Ovary (tissue), 7 donors: ENCODE measurements at regions not wholly inside any gene's neighbourhood (a gene's known extent, or its start where the extent isn't known, plus 50 kb on each side); places are given as distances from the start of the nearest gene placed in this dataset.

Source experiments
- DNase-seq, 5 donors: peaks; one replicate each; pipeline ENCODE4 v3.0.0-alpha.2; 2019 to 2020
- H3K27ac ChIP-seq, 2 donors: fragments of 200-600 bp; one replicate each; pipeline versions ENCODE4 v1.5.1 to v1.8.0; 2019 to 2022
- H3K27me3 ChIP-seq: fragments of 200-600 bp; one replicate; pipeline ENCODE4 v1.8.0; 2022
- H3K36me3 ChIP-seq: fragments of 200-600 bp; sonication (generic); one replicate; pipeline ENCODE4 v1.5.1; 2019
- H3K4me1 ChIP-seq: one replicate; pipeline ENCODE4 v1.8.1; 2013; ENCODE audit warnings: mild to moderate bottlenecking, moderate library complexity; ENCODE audit not compliant: insufficient read depth
- H3K4me3 ChIP-seq: fragments of 200-600 bp; sonication (generic); one replicate; pipeline ENCODE4 v1.5.1; 2017
- H3K9me3 ChIP-seq, 2 donors: fragments of 200-600 bp in 1 of 2; sonication (generic) in 1 of 2; one replicate each; pipeline versions ENCODE4 v1.5.1 to v1.8.1; 2013 to 2019; ENCODE audit warnings: mild to moderate bottlenecking in 1 of 2, moderate library complexity in 1 of 2
- EP300 ChIP-seq: sonication (generic); formaldehyde crosslinking; IDR thresholded peaks from one replicate; pipeline ENCODE4 v1.6.1; 2017; ENCODE audit warnings: antibody characterized with exemption
- POLR2A ChIP-seq: fragments of 450-650 bp; IDR thresholded peaks from one replicate; pipeline ENCODE4 v1.6.1; 2017; ENCODE audit warnings: antibody characterized with exemption, mild to moderate bottlenecking, moderate library complexity
- WGBS, 3 donors: extraction: QIAGEN DNeasy Blood & Tissue Kit in 1 of 3; methylation state at CpG; one replicate each; pipeline versions ENCODE4 v1.1.5 to v1.1.7; 2013 to 2017; 5-methylcytosine and 5-hydroxymethylcytosine counted together
- intact Hi-C, 4 donors: fragments of 100-400 bp; cut with DNase I; formaldehyde crosslinking; loops; one replicate each; pipeline versions ENCODE4 v1.11.0 to v1.15.1; 2022 to 2023
- TF ChIP-seq, protein P1 (sequence below), 3 donors: fragments of 450-650 bp in 2 of 3; fragments of 200-600 bp in 1 of 3; IDR thresholded peaks; one replicate each; pipeline versions ENCODE4 v1.5.1 to v1.8.0; 2016 to 2022; ENCODE audit warnings: antibody characterized with exemption in 3 of 3, mild to moderate bottlenecking in 1 of 3
- donor health status: DM: no; HTN: no; CAD: no; lungs with moderate emphysema.
- donor health status: DM: no; HTN: no; CAD: no.
- donor health status: Bipolar disorder and iron deficiency.
- donor health status: DM: no; HTN: no; CAD: no.
- donor health status: DM: yes; HTN: yes; CAD: no.

DNA sequence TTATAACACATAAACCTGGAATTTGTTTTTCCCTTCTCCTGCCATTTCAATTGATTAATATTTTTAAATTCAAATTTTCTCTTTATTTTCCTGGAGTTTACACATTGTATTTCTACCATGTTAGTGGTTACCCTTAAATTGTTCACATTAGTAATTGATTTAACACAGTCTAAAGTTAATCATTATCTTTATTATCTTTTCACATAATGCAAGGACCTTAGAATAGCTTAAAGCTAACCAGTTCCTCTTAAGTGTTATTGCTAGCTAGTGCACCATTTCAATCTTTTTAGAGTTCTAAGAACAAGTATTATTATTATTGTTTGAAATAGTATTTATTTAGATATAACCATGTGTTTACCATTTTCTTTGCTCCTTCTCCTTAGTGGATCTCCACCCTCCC is 251.2 kb upstream of the FBXL7 start:
- Histone ChIP-seq H3K36me3 (no peaks in the 10 kb centered on the region), H3K27ac (no peak overlapping the region), H3K4me1 (no peaks in the 10 kb centered on the region), H3K4me3 (no peak overlapping the region), H3K9me3 (no peaks in the 10 kb centered on the region), H3K27me3 (no peaks in the 10 kb centered on the region)
- TF ChIP-seq, protein P1, sequence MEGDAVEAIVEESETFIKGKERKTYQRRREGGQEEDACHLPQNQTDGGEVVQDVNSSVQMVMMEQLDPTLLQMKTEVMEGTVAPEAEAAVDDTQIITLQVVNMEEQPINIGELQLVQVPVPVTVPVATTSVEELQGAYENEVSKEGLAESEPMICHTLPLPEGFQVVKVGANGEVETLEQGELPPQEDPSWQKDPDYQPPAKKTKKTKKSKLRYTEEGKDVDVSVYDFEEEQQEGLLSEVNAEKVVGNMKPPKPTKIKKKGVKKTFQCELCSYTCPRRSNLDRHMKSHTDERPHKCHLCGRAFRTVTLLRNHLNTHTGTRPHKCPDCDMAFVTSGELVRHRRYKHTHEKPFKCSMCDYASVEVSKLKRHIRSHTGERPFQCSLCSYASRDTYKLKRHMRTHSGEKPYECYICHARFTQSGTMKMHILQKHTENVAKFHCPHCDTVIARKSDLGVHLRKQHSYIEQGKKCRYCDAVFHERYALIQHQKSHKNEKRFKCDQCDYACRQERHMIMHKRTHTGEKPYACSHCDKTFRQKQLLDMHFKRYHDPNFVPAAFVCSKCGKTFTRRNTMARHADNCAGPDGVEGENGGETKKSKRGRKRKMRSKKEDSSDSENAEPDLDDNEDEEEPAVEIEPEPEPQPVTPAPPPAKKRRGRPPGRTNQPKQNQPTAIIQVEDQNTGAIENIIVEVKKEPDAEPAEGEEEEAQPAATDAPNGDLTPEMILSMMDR (IDR thresholded peaks at IDR 0.05), result no peak
- TF ChIP-seq EP300, result no peak
- intact Hi-C loops, result no loop called here
- no peak for DNase-seq

DNA sequence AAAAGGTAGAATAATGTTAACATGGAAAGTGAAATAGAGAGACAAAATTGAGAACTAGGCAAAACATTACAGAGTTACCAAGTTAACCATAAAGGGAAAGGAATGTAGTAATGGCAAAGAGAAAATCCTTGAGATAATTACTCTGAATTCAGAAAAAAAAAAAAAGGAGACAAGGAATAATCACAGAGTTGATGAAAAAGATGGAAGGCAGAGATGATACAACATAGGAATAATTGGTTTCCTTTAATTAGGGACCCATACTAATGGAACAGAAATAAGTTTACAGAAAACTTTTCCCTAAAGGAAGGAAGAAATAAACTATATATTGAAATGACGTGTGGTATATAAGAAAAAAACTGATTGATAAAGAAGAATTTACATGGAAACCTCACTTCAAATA is 254.1 kb upstream of the FBXL7 start:
- DNase-seq, result no peak
- WGBS, 3 donors, result 92 to 93% (median 93%) methylated on average over 1 of the region's 1 CpG
- no peak overlapping the region for H3K4me3 ChIP-seq
- TF ChIP-seq, protein P1 (IDR thresholded peaks at IDR 0.05), result no peak
- TF ChIP-seq EP300 (no peak), POLR2A (no peak)
- H3K9me3 ChIP-seq, result no peaks in the 10 kb centered on the region
- H3K27me3 ChIP-seq, result no peaks in the 10 kb centered on the region
- no peak overlapping the region for H3K27ac ChIP-seq
- H3K4me1 ChIP-seq, result no peaks in the 10 kb centered on the region
- H3K36me3 ChIP-seq, result no peaks in the 10 kb centered on the region
- intact Hi-C loops, result no loop called here

DNA sequence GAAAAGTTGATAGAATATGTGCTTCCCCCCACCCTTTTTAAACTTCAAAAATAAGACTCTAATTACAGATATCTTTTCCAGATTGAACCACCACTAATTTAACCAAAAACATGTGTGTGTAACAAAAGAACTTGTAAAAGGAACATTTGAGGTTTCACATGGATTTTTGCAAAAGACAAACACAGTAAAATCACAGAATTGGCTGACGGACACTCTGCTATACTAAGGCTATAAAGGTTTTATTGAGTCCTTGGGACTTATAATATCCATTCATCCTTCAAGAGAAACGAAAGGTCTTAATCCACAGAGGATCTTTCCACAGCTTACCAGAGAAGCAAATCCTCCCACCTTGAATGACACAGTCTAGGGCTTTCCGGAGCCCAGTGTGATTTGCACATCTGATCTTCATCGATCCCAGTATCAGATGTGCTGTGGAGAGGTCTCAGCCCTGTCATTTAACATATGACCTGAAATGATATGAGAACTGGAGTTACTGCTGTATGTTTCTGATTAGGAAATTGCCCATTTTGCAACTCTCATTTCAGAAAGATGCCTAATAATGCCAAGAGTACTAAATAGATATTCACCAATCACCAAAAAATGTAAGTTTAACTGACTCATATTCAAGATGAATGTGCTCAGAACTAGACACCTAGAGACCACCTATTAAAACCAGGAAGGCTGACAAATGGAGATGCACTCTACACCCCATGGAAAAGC is 256.5 kb upstream of the FBXL7 start:
- Histone ChIP-seq H3K4me3 (no peak overlapping the region), H3K27ac (no peak overlapping the region), H3K9me3 (no peaks in the 10 kb centered on the region), H3K4me1 (no peaks in the 10 kb centered on the region), H3K36me3 (no peaks in the 10 kb centered on the region), H3K27me3 (no peaks in the 10 kb centered on the region)
- DNase-seq, result no peak
- TF ChIP-seq POLR2A (no peak), EP300 (no peak)
- TF ChIP-seq, protein P1 (IDR thresholded peaks at IDR 0.05), result no peak
- 77 to 84% (median 84%) methylated on average over 4 of the region's 4 CpGs for WGBS, 3 donors
- intact Hi-C loops, result no loop called here

DNA sequence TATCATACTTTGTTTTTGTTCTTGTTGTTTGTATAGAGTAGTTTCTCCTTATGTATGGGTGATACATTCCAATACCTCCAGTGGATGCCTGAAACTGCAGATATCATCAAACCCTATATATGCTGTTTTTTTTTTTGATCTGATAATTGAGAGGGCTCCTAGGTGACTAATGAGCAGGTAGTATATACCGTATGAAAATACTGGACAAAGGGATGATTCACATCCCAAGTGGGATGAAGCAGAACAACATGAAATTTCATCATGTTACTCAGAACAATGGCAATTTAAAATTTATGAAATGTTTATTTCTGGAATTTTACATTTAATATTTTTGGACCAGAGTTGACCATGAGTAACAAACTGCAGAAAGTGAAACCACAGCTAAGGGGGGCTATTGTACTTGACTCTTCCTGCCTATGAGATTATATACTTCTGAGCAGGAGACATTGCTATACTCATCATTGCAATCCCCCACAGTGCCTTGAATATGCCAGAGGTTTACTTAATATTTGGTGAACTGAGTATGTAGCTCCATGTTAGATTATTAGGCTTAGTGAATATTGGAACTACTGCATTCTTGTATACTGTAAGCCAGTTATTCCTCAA is 258.7 kb upstream of the FBXL7 start:
- no peak overlapping the region for H3K27ac ChIP-seq
- intact Hi-C loops, result no loop called here
- no peaks in the 10 kb centered on the region for H3K4me1 ChIP-seq
- TF ChIP-seq, protein P1 (IDR thresholded peaks at IDR 0.05), result no peak
- TF ChIP-seq POLR2A, result no peak
- TF ChIP-seq EP300, result no peak
- 93 to 98% (median 97%) methylated on average over 1 of the region's 1 CpG for WGBS, 3 donors
- no peaks in the 10 kb centered on the region for H3K36me3 ChIP-seq
- no peak overlapping the region for H3K4me3 ChIP-seq
- no peaks in the 10 kb centered on the region for H3K9me3 ChIP-seq
- DNase-seq, result no peak
- no peaks in the 10 kb centered on the region for H3K27me3 ChIP-seq
